LNCaP clone FGC (cell line): ENCODE measurements at regions not wholly inside any gene's neighbourhood (a gene's known extent, or its start where the extent isn't known, plus 50 kb on each side); places are given as distances from the start of the nearest gene placed in this dataset.
"Not testable (repeated sequence)": the region's sequence is repeated elsewhere in the genome, so short reads cannot be mapped to it uniquely, and the experiment has no call there.

Source experiments
- DNase-seq: peaks from one replicate; pipeline ENCODE4 v3.0.0-alpha.2; 2011; ENCODE audit warnings: low read depth
- H3K4me3 ChIP-seq: 2 replicates; pipeline ENCODE4 v1.5.1; 2011; ENCODE audit warnings: mild to moderate bottlenecking, low read depth, low read length, control low read depth
- TF ChIP-seq, protein P1 (sequence below): IDR thresholded peaks from 2 replicates; pipeline ENCODE4 v1.5.1; 2012; ENCODE audit warnings: mild to moderate bottlenecking; ENCODE audit not compliant: control insufficient read depth, insufficient read depth; ENCODE audit errors: extremely low read depth

DNA sequence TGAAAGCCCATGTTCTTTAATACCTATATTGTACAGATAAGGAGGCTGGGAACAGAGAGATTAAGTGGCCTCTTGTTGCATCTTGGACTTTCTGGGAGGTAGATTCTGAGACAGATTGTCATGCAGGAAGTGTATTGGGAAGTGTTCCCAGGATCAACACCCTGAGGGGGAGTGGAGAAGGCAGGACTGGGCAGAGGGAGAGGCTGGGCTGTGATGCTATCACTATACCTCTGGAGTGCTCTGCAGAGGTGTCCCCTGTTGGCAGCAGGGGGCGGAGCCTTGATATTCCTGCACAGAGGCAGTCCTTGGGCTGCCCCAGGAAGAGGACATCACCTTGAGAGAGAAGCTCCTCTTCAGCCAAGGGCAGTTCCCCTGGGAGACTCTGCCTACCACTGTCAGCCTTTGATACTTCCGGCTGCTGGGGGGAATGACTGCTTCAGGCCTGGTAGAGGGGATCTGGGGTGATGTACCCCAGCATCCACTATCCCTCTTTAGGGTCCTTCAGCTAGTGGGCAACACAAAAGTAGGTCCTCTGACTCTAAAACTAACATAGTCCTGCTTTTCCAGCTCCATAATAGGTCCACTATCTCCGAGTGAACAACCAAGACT lies 97.4 kb upstream of the RNU6-1 start:
- H3K4me3 ChIP-seq = no peak overlapping the region
- TF ChIP-seq, protein P1, sequence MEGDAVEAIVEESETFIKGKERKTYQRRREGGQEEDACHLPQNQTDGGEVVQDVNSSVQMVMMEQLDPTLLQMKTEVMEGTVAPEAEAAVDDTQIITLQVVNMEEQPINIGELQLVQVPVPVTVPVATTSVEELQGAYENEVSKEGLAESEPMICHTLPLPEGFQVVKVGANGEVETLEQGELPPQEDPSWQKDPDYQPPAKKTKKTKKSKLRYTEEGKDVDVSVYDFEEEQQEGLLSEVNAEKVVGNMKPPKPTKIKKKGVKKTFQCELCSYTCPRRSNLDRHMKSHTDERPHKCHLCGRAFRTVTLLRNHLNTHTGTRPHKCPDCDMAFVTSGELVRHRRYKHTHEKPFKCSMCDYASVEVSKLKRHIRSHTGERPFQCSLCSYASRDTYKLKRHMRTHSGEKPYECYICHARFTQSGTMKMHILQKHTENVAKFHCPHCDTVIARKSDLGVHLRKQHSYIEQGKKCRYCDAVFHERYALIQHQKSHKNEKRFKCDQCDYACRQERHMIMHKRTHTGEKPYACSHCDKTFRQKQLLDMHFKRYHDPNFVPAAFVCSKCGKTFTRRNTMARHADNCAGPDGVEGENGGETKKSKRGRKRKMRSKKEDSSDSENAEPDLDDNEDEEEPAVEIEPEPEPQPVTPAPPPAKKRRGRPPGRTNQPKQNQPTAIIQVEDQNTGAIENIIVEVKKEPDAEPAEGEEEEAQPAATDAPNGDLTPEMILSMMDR = no peak
- peak; percentile 42 for DNase-seq

DNA sequence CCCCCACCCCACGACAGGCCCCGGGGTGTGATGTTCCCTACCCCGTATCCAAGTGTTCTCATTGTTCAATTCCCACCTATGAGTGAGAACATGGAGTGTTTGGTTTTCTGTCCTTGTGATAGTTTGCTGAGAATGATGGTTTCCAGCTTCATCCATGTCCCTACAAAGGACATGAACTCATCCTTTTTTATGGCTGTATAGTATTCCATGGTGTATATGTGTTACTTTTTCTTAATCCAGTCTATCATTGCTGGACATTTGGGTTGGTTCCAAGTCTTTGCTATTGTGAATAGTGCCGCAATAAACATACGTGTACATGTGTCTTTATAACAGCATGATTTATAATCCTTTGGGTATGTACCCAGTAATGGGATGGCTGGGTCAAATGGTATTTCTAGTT lies 99.3 kb upstream of the RNU6-1 start:
- H3K4me3 ChIP-seq, DNase-seq: not testable (repeated sequence)

DNA sequence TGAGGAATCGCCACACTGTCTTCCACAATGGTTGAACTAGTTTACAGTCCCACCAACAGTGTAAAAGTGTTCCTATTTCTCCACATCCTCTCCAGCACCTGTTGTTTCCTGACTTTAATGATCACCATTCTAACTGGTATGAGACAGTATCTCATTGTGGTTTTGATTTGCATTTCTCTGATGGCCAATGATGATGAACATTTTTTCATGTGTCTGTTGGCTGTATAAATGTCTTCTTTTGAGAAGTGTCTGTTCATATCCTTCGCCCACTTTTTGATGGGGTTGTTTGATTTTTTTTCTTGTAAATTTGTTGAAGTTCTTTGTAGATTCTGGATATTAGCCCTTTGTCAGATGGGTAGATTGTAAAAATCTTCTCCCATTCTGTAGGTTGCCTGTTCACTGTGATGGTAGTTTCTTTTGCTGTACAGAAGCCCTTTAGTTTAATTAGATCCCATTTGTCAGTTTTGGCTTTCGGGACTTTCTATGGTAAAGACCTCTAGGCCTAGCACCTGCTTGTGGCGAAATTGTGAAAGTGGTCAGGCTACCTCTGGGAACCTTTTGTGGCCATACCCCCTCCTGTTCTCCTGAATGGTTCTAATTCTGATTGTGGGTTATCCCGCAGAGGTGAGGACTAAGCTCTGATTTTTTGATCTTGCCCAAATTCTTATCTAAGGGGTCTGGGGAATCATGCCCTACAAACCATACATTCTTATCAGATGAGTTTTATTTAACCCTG lies 99.9 kb upstream of the RNU6-1 start:
- not testable (repeated sequence) for DNase-seq, H3K4me3 ChIP-seq

DNA sequence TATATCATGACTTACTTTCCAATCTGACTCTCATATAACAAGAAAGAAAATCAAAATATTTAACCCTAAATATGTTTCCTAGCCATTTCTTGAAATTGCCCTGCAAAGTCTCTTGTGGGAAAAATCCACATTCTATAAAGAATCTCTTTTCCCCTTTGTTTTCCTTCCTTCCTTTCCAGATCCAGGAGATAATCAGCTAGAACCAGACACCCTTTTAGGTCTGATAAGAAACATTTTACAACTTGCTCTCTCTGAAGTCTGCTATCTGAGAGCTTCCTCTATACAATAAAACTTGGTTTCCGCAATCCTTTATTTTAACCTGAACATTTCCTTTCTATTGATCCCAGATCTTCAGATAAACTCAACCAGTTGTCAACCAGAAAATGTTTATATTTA lies 100.5 kb upstream of the RNU6-1 start:
- no peak for DNase-seq
- no peak overlapping the region for H3K4me3 ChIP-seq

DNA sequence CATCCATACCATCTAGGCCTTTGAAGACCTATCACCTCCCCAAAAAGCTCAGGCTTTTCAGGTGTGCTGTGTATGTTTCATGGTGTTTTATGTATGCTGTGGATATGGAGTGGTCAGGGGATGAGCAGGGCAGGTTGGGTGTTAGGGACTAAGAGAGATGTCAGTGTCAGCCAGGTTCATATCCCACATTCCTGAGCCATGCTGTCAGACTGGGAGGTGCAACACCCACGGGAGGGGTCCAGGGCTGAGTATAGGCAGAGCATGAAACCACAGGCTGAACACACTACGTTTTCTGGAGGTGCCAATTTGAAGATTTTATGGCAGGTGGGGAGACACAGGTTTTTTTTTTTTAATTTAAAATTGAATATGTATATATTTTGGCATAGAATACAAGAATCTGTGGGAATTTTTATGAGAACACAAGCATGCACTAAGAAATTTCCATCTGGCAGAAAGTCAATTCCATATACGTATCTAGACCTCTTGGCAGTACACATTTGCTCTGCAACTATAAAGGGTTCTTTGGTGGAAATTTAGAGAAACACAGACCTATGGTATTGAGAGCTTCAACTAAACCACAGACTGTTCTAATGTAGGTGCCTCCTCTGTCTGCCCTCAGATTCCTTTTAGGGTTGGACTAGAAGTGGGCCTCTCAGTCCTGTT lies 101.9 kb upstream of the RNU6-1 start:
- TF ChIP-seq, protein P1 = no peak
- no peak overlapping the region for H3K4me3 ChIP-seq
- peak; percentile 40 for DNase-seq

More for the DNA sequence above, 100.5 kb upstream of the RNU6-1 start:
- TF ChIP-seq, protein P1 = no peak

DNA sequence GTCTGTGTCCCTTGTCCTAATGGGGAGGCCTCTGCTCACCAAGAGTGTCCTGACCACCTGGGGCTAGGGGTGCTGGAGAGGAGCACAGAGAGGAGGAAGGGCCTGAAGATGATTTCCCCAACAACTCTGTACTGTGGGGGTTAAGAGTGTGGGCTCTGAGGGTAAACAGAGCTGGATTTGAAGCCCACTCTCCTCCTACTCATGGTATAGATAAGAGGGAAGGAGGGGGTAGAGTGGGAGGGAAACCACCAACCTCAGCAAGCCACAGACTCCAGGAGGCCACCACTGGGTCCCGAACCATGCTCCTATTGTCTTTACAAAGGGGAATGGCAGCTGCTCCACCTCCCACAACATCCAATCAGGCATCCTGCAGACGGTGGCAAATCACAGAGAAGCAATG lies 103.6 kb upstream of the RNU6-1 start:
- TF ChIP-seq, protein P1 = no peak
- DNase-seq = no peak
- H3K4me3 ChIP-seq = no peak overlapping the region

DNA sequence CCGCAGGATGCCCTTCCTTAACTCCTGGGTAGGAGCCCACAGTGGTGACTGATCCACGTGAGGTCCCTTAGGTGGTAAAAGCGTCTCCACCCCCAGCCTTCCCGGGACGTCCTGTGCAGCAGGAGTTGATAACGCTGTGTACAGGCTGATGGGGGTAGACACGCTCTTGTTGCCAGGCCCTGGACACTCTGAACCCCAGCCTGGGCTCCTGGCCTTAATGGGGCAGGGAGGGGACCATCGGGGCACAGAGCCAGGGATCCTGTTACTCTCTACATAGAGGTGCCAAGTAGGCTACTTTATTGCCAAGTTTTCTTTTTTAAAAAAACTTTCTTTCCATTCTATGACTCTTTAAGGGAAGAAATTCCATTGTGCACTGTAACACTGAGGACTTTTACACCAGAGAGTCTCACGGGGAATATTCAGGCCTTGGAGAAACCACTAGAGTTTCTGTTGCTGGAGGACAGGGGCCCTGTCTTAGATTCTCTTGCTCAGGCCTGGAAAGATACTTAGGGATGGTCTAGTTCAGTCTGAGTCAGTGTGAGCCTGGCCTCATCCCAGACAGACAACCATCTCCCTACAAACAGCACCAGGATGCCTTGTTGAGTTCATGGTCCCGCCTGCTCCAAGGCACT lies 104.3 kb upstream of the RNU6-1 start:
- H3K4me3 ChIP-seq = no peak overlapping the region
- no peak for DNase-seq
- TF ChIP-seq, protein P1 = no peak
